DND-41 (cell line): ENCODE measurements at regions not wholly inside any gene's neighbourhood (a gene's known extent, or its start where the extent isn't known, plus 50 kb on each side); places are given as distances from the start of the nearest gene placed in this dataset.
A peak's percentile ranks its signal among the peaks of the same experiment; 100 is the strongest.

Source experiments
- ATAC-seq: fragments of 200-7000 bp; cut with Tn5 transposase; 3 replicates; pipeline ENCODE4 v1.9.1; 2021; ENCODE audit warnings: low read depth; ENCODE audit not compliant: insufficient read depth
- DNase-seq: peaks from one replicate; pipeline ENCODE4 v3.0.0-alpha.2; 2020
- H2AFZ ChIP-seq: 2 replicates; pipeline ENCODE4 v1.6.0; 2012; ENCODE audit warnings: low read depth, low read length
- H3K27ac ChIP-seq: 2 replicates; pipeline ENCODE4 v1.5.1; 2012; ENCODE audit warnings: low read length, inconsistent platforms
- H3K27me3 ChIP-seq: fragments of 200-600 bp; sonication (generic); 2 replicates; pipeline ENCODE4 v1.6.0; 2012; ENCODE audit warnings: low read length, mild to moderate bottlenecking, inconsistent platforms; ENCODE audit not compliant: insufficient read depth, poor library complexity
- H3K36me3 ChIP-seq: 2 replicates; pipeline ENCODE4 v1.5.1; 2012; ENCODE audit warnings: low read length, inconsistent platforms; ENCODE audit not compliant: insufficient read depth
- H3K4me1 ChIP-seq: 2 replicates; pipeline ENCODE4 v1.5.1; 2012; ENCODE audit warnings: mild to moderate bottlenecking, low read length; ENCODE audit not compliant: insufficient read depth
- H3K4me2 ChIP-seq: 2 replicates; pipeline ENCODE4 v1.6.0; 2012; ENCODE audit warnings: mild to moderate bottlenecking, moderate library complexity, low read length, inconsistent platforms; ENCODE audit not compliant: insufficient read depth
- H3K4me3 ChIP-seq, 2 experiments: fragments of 200-600 bp in 1 of 2; shearing (Covaris generic) in 1 of 2; 2 replicates each; pipeline ENCODE4 v1.5.1; 2012 to 2016; ENCODE audit warnings: inconsistent platforms in 2 of 2, low read length in 2 of 2, mild to moderate bottlenecking in 2 of 2, low read depth in 1 of 2, moderate library complexity in 1 of 2
- H3K79me2 ChIP-seq: 2 replicates; pipeline ENCODE4 v1.6.0; 2012; ENCODE audit warnings: low read length, inconsistent platforms; ENCODE audit not compliant: insufficient read depth
- H3K9ac ChIP-seq: 2 replicates; pipeline ENCODE4 v1.6.0; 2012; ENCODE audit warnings: low read depth, mild to moderate bottlenecking, inconsistent platforms, low read length, moderate library complexity
- H3K9me3 ChIP-seq: 2 replicates; pipeline ENCODE4 v1.5.1; 2012; ENCODE audit warnings: low read length, moderate library complexity, mild to moderate bottlenecking, inconsistent platforms; ENCODE audit not compliant: insufficient read depth, severe bottlenecking
- H4K20me1 ChIP-seq: 2 replicates; pipeline ENCODE4 v1.6.0; 2012; ENCODE audit warnings: low read length; ENCODE audit not compliant: insufficient read depth
- EZH2 ChIP-seq: IDR thresholded peaks from 3 replicates; pipeline ENCODE4 v1.6.1; 2012; ENCODE audit warnings: borderline replicate concordance, low read depth, mild to moderate bottlenecking, moderate library complexity, low read length, inconsistent platforms; ENCODE audit not compliant: severe bottlenecking
- TF ChIP-seq, protein P1 (sequence below): IDR thresholded peaks from 2 replicates; pipeline ENCODE4 v1.5.1; 2012; ENCODE audit warnings: borderline replicate concordance, low read length, moderate library complexity, mild to moderate bottlenecking; ENCODE audit not compliant: poor library complexity, severe bottlenecking; ENCODE audit errors: extremely low read depth

DNA sequence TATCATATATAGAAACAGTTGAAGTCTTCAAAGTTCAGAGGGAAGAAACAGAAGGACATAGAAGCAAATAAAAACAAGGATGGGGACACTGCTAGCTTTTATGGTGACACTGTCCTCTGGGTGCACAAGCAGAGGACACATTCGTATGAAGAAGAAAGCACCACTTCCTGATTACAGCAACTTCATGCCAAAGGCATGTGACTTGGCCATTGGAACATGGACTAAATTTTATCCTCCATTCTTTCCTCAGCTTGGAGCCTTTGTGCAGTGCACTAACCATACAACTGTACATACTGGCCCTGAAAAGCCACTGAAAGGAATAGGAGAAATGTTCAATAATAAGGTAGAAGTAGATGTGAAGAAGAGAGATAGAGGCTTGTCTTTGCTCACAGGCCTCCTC lies 223.3 kb downstream of the MTX2 start:
- Histone ChIP-seq H3K27me3 (no peaks in the 10 kb centered on the region), H3K4me2 (peak overlapping the region; percentile 54), H3K36me3 (no peaks in the 10 kb centered on the region), H3K9ac (peak overlapping the region; percentile 51; the same call in 1 of the 2 replicates), H3K9me3 (no peaks in the 10 kb centered on the region), H2AFZ (0 out of 2 replicates have a peak overlapping the region, but pooled peaks have one; percentile 4), H3K27ac (peak overlapping the region; percentile 96), H3K79me2 (no peaks in the 10 kb centered on the region), H3K4me3 (0 out of 4 replicates have a peak overlapping the region, but pooled peaks of 1 of the 2 experiments have one; percentile 10), H3K4me1 (peaks cover 70% of the 10 kb centered on the region), H4K20me1 (no peaks in the 10 kb centered on the region)
- no peak for DNase-seq
- ATAC-seq: no peak
- no peak for TF ChIP-seq EZH2
- TF ChIP-seq, protein P1, sequence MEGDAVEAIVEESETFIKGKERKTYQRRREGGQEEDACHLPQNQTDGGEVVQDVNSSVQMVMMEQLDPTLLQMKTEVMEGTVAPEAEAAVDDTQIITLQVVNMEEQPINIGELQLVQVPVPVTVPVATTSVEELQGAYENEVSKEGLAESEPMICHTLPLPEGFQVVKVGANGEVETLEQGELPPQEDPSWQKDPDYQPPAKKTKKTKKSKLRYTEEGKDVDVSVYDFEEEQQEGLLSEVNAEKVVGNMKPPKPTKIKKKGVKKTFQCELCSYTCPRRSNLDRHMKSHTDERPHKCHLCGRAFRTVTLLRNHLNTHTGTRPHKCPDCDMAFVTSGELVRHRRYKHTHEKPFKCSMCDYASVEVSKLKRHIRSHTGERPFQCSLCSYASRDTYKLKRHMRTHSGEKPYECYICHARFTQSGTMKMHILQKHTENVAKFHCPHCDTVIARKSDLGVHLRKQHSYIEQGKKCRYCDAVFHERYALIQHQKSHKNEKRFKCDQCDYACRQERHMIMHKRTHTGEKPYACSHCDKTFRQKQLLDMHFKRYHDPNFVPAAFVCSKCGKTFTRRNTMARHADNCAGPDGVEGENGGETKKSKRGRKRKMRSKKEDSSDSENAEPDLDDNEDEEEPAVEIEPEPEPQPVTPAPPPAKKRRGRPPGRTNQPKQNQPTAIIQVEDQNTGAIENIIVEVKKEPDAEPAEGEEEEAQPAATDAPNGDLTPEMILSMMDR: no peak

DNA sequence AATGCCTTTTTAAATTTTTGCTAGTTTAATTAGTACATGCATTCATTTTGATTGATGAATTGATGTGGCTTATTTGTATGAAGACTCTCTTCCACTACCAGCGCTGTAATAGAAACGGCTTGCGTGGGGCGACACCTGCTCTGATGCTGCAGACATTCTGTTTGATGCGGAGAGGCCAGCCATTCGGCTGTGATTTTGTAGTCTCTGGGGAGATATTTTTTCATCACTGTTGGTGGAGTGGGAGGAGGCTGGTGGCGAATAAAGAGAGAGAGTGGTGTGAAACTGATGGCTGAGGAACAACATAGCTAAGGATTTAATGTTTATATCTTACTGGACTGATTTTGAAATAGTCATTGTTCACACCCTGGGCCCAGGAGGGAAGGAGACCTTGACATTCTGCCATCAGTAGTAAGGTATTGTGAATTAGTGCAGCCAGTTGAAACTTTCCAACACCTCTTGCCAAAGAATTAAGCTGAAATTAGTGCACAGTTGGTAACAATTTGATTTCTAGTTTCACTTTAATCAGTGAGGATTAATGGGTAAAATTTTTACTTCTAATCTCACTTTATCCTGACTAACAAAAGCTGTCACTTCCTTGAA lies 224.1 kb downstream of the MTX2 start:
- DNase-seq (peak; percentile 82), ATAC-seq (peak; percentile 65)
- H3K27me3 ChIP-seq: no peaks in the 10 kb centered on the region
- H3K36me3 ChIP-seq: no peaks in the 10 kb centered on the region
- peak overlapping the region in 1 of 2 experiments; percentile 10; a peak in 1 of 4 replicates for H3K4me3 ChIP-seq
- no peaks in the 10 kb centered on the region for H3K9me3 ChIP-seq
- no peaks in the 10 kb centered on the region for H3K79me2 ChIP-seq
- H4K20me1 ChIP-seq: no peaks in the 10 kb centered on the region
- H3K9ac ChIP-seq: peak overlapping the region; percentile 51
- peaks cover 70% of the 10 kb centered on the region for H3K4me1 ChIP-seq
- no peak for TF ChIP-seq EZH2
- TF ChIP-seq, protein P1: peak; percentile 26
- no peak overlapping the region for H2AFZ ChIP-seq
- H3K27ac ChIP-seq: peak overlapping the region; percentile 96
- H3K4me2 ChIP-seq: peak overlapping the region; percentile 54

DNA sequence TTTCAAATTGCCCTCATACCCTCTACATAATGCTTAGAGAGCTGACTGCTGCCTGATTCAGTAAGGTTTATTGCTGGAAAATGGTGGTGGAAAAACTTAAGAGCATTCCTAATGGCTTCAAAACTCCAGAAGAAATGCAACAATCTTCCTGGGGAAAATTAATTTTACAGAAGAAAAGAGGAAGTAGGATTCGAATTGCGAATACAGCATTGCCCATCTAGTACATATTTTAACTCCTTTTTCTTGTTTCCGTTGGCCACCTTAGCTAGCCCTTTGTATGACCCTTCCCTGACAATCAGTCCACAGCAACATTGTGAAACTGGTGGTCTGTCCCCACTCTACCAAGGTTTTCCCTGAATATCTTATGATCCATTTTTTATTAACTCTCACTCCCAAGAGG lies 224.7 kb downstream of the MTX2 start:
- ATAC-seq (no peak), DNase-seq (no peak)
- Histone ChIP-seq H3K4me2 (peak overlapping the region; percentile 54), H3K36me3 (no peaks in the 10 kb centered on the region), H3K27me3 (no peaks in the 10 kb centered on the region), H3K4me3 (no peak overlapping the region; a peak in 1 of 4 replicates), H3K79me2 (no peaks in the 10 kb centered on the region), H2AFZ (no peak overlapping the region), H4K20me1 (no peaks in the 10 kb centered on the region), H3K4me1 (peaks cover 68% of the 10 kb centered on the region), H3K9ac (peak overlapping the region; percentile 19; the same call in 1 of the 2 replicates), H3K27ac (peak overlapping the region; percentile 96), H3K9me3 (no peaks in the 10 kb centered on the region)
- TF ChIP-seq, protein P1: no peak
- TF ChIP-seq EZH2: no peak
